ENCODE measurements at regions not wholly inside any gene's neighbourhood (a gene's known extent, or its start where the extent isn't known, plus 50 kb on each side); places are given as distances from the start of the nearest gene placed in this dataset.

GRCh38 chr1:56301791-56302190 lies 277.6 kb downstream of the PLPP3 start:
- no peak overlapping the region for H3K4me3 Mint-ChIP-seq (ENCODE audit: low read depth, unreplicated experiment)
- DNase-seq = no peak
- no TSS peak for BruUV-seq (replicated peaks)
- TF ChIP-seq CTCF (IDR thresholded peaks at IDR 0.05; ENCODE audit: unreplicated experiment) = no peak
- intact Hi-C loops (cut with micrococcal nuclease; ENCODE audit: unreplicated experiment) = no loop called here
- CTCF ChIA-PET = interaction anchor here (0.5 to 1.0 kb wide), 2 partner anchors 17 to 85 kb away, joined by 3 to 4 read pairs; no protein-coding TSS in a partner anchor
- H3K36me3 Mint-ChIP-seq (ENCODE audit: insufficient read depth, unreplicated experiment) = no peaks in the 10 kb centered on the region
- H3K27me3 Mint-ChIP-seq (ENCODE audit: unreplicated experiment) = no peaks in the 10 kb centered on the region
- H3K9me3 Mint-ChIP-seq (ENCODE audit: low read depth, unreplicated experiment) = no peaks in the 10 kb centered on the region
- H3K4me1 Mint-ChIP-seq (ENCODE audit: low read depth, unreplicated experiment) = no peaks in the 10 kb centered on the region
- no peak overlapping the region for H3K27ac Mint-ChIP-seq (ENCODE audit: unreplicated experiment)

- Mint-ChIP-seq H3K4me1 (ENCODE audit: low read depth, unreplicated experiment) (no peaks in the 10 kb centered on the region), H3K27me3 (ENCODE audit: unreplicated experiment) (no peaks in the 10 kb centered on the region), H3K36me3 (ENCODE audit: insufficient read depth, unreplicated experiment) (no peaks in the 10 kb centered on the region), H3K27ac (ENCODE audit: unreplicated experiment) (no peak overlapping the region), H3K9me3 (ENCODE audit: low read depth, unreplicated experiment) (no peaks in the 10 kb centered on the region), H3K4me3 (ENCODE audit: low read depth, unreplicated experiment) (no peak overlapping the region)
- intact Hi-C loops (cut with micrococcal nuclease; ENCODE audit: unreplicated experiment) = no loop called here
- DNase-seq = no peak
- TF ChIP-seq CTCF (IDR thresholded peaks at IDR 0.05; ENCODE audit: unreplicated experiment) = no peak
- CTCF ChIA-PET = interaction anchor here (1.0 kb wide), 1 partner anchor 86 kb away, joined by 3 read pairs; no protein-coding TSS in a partner anchor
- BruUV-seq (replicated peaks) = no TSS peak
These were observed 278.5 kb downstream of the PLPP3 start for GRCh38 chr1:56300836-56301235.

- Mint-ChIP-seq H3K4me1 (ENCODE audit: low read depth, unreplicated experiment) (no peaks in the 10 kb centered on the region), H3K27me3 (ENCODE audit: unreplicated experiment) (no peaks in the 10 kb centered on the region), H3K9me3 (ENCODE audit: low read depth, unreplicated experiment) (peaks cover 6% of the 10 kb centered on the region), H3K36me3 (ENCODE audit: insufficient read depth, unreplicated experiment) (no peaks in the 10 kb centered on the region), H3K27ac (ENCODE audit: unreplicated experiment) (no peak overlapping the region), H3K4me3 (ENCODE audit: low read depth, unreplicated experiment) (no peak overlapping the region)
- no peak for TF ChIP-seq CTCF (IDR thresholded peaks at IDR 0.05; ENCODE audit: unreplicated experiment)
- intact Hi-C loops (cut with micrococcal nuclease; ENCODE audit: unreplicated experiment) = no loop called here
- no peak for DNase-seq
- BruUV-seq (replicated peaks) = no TSS peak
- CTCF ChIA-PET = no interaction called here
These were observed 280.5 kb downstream of the PLPP3 start for GRCh38 chr1:56298866-56299265.

- CTCF ChIA-PET = no interaction called here
- H3K27ac Mint-ChIP-seq (ENCODE audit: unreplicated experiment) = no peak overlapping the region
These were observed 281.5 kb downstream of the PLPP3 start for GRCh38 chr1:56297904-56298303.

More at GRCh38 chr1:56297904-56298303, 281.5 kb downstream of the PLPP3 start:
- DNase-seq = no peak
- H3K9me3 Mint-ChIP-seq (ENCODE audit: low read depth, unreplicated experiment) = peaks cover 6% of the 10 kb centered on the region
- H3K27me3 Mint-ChIP-seq (ENCODE audit: unreplicated experiment) = no peaks in the 10 kb centered on the region
- no TSS peak for BruUV-seq (replicated peaks)
- H3K4me1 Mint-ChIP-seq (ENCODE audit: low read depth, unreplicated experiment) = no peaks in the 10 kb centered on the region
- H3K36me3 Mint-ChIP-seq (ENCODE audit: insufficient read depth, unreplicated experiment) = no peaks in the 10 kb centered on the region
- H3K4me3 Mint-ChIP-seq (ENCODE audit: low read depth, unreplicated experiment) = no peak overlapping the region
- intact Hi-C loops (cut with micrococcal nuclease; ENCODE audit: unreplicated experiment) = no loop called here
- TF ChIP-seq CTCF (IDR thresholded peaks at IDR 0.05; ENCODE audit: unreplicated experiment) = no peak

All from Calu3 (cell line).